WTC11 (cell line): ENCODE measurements at regions not wholly inside any gene's neighbourhood (a gene's known extent, or its start where the extent isn't known, plus 50 kb on each side); places are given as distances from the start of the nearest gene placed in this dataset.

Experiments
- ATAC-seq: fragments of 200-7000 bp; cut with Tn5 transposase; 2 replicates; pipeline ENCODE4 v1.10.0; 2021; ENCODE audit warnings: mild to moderate bottlenecking, moderate library complexity
- CTCF ChIA-PET: fragments of 300-600 bp; sonication (Branson Sonifier 250); formaldehyde crosslinking; loops from one replicate; lab custom pipeline; 2021; ENCODE audit warnings: antibody characterized with exemption; lab: Charles Lee
- POLR2A ChIA-PET: fragments of 350-600 bp; sonication (Branson Sonifier 250); formaldehyde crosslinking; loops from one replicate; lab custom pipeline; 2021; ENCODE audit warnings: antibody characterized with exemption; lab: Charles Lee
- DNase-seq: peaks from one replicate; pipeline ENCODE4 v3.0.0; 2021; ENCODE audit warnings: low spot score
- H3K27ac Mint-ChIP-seq: 2 replicates; pipeline ENCODE4 v1.8.0; 2021; ENCODE audit warnings: mixed read lengths
- H3K27me3 Mint-ChIP-seq: 2 replicates; pipeline ENCODE4 v1.8.0; 2021; ENCODE audit warnings: low read depth, mild to moderate bottlenecking, moderate library complexity, mixed read lengths
- H3K36me3 Mint-ChIP-seq: 2 replicates; pipeline ENCODE4 v1.8.0; 2021; ENCODE audit warnings: mixed read lengths
- H3K4me1 Mint-ChIP-seq: 2 replicates; pipeline ENCODE4 v1.8.0; 2022; ENCODE audit warnings: mixed read lengths
- H3K4me3 Mint-ChIP-seq: 2 replicates; pipeline ENCODE4 v1.8.0; 2021; ENCODE audit warnings: mild to moderate bottlenecking, moderate library complexity, mixed read lengths
- H3K9me3 Mint-ChIP-seq: 2 replicates; pipeline ENCODE4 v1.8.0; 2021; ENCODE audit warnings: mixed read lengths
- AFF4 ChIP-seq: sonication (generic); formaldehyde crosslinking; IDR thresholded peaks from 2 replicates; pipeline ENCODE4 v1.8.1; 2023; ENCODE audit warnings: mild to moderate bottlenecking, missing genetic modification reagents, borderline replicate concordance
- CREB1 ChIP-seq: sonication (generic); formaldehyde crosslinking; IDR thresholded peaks from 2 replicates; pipeline ENCODE4 v1.8.0; 2023; ENCODE audit warnings: mild to moderate bottlenecking, missing genetic modification reagents
- GRHL2 ChIP-seq: fragments of 250-450 bp; sonication (Bioruptor Pico); IDR thresholded peaks from 2 replicates; pipeline ENCODE4 v1.8.0; 2022; ENCODE audit warnings: mild to moderate bottlenecking, moderate library complexity; ENCODE audit not compliant: insufficient replicate concordance, severe bottlenecking
- MLX ChIP-seq: sonication (generic); formaldehyde crosslinking; IDR thresholded peaks from 2 replicates; pipeline ENCODE4 v1.8.1; 2023; ENCODE audit warnings: mild to moderate bottlenecking, missing genetic modification reagents, moderate library complexity
- MXD4 ChIP-seq: fragments of 250-450 bp; sonication (Bioruptor Pico); IDR thresholded peaks from 2 replicates; pipeline ENCODE4 v1.8.0; 2021; ENCODE audit warnings: mild to moderate bottlenecking, moderate library complexity, borderline replicate concordance
- NR1H2 ChIP-seq: sonication (generic); formaldehyde crosslinking; IDR thresholded peaks from 2 replicates; pipeline ENCODE4 v1.9.0; 2021; ENCODE audit warnings: mild to moderate bottlenecking, moderate library complexity, missing genetic modification reagents
- NR2C2 ChIP-seq: sonication (generic); formaldehyde crosslinking; IDR thresholded peaks from 2 replicates; pipeline ENCODE4 v1.8.0; 2022; ENCODE audit warnings: mild to moderate bottlenecking, missing genetic modification reagents
- OVOL2 ChIP-seq: fragments of 250-450 bp; sonication (Bioruptor Pico); IDR thresholded peaks from 2 replicates; pipeline ENCODE4 v1.9.0; 2021; ENCODE audit warnings: mild to moderate bottlenecking, borderline replicate concordance
- RELA ChIP-seq: sonication (generic); formaldehyde crosslinking; IDR thresholded peaks from 2 replicates; pipeline ENCODE4 v1.8.1; 2022; ENCODE audit warnings: missing genetic modification reagents, mild to moderate bottlenecking, borderline replicate concordance
- SMAD3 ChIP-seq: sonication (generic); formaldehyde crosslinking; IDR thresholded peaks from 2 replicates; pipeline ENCODE4 v1.8.0; 2022; ENCODE audit warnings: missing genetic modification reagents, mild to moderate bottlenecking, borderline replicate concordance
- SMAD4 ChIP-seq: sonication (generic); formaldehyde crosslinking; IDR thresholded peaks from 2 replicates; pipeline ENCODE4 v1.8.0; 2022; ENCODE audit warnings: mild to moderate bottlenecking, missing genetic modification reagents
- SOX15 ChIP-seq: fragments of 250-450 bp; sonication (Bioruptor Pico); IDR thresholded peaks from 2 replicates; pipeline ENCODE4 v1.9.0; 2021; ENCODE audit warnings: mild to moderate bottlenecking
- TEAD1 ChIP-seq: sonication (generic); formaldehyde crosslinking; IDR thresholded peaks from 2 replicates; pipeline ENCODE4 v1.8.0; 2022; ENCODE audit warnings: mild to moderate bottlenecking, missing genetic modification reagents
- TEAD4 ChIP-seq: sonication (generic); formaldehyde crosslinking; IDR thresholded peaks from 2 replicates; pipeline ENCODE4 v1.8.0; 2022; ENCODE audit warnings: mild to moderate bottlenecking, missing genetic modification reagents
- ZBTB21 ChIP-seq: sonication (generic); formaldehyde crosslinking; IDR thresholded peaks from 2 replicates; pipeline ENCODE4 v1.8.1; 2023; ENCODE audit warnings: mild to moderate bottlenecking, missing genetic modification reagents, borderline replicate concordance
- ZMAT4 ChIP-seq: fragments of 250-450 bp; sonication (Bioruptor Pico); IDR thresholded peaks from 2 replicates; pipeline ENCODE4 v1.9.0; 2021; ENCODE audit warnings: mild to moderate bottlenecking
- ZNF138 ChIP-seq: sonication (generic); formaldehyde crosslinking; conservative IDR thresholded peaks from 2 replicates; pipeline ENCODE4 v1.8.1; 2022; ENCODE audit warnings: mild to moderate bottlenecking, moderate library complexity, missing genetic modification reagents
- ZNF263 ChIP-seq: sonication (generic); formaldehyde crosslinking; IDR thresholded peaks from 2 replicates; pipeline ENCODE4 v1.8.1; 2022; ENCODE audit warnings: low read depth, mild to moderate bottlenecking, moderate library complexity, missing genetic modification reagents
- ZNF396 ChIP-seq: fragments of 250-450 bp; sonication (Bioruptor Pico); IDR thresholded peaks from 2 replicates; pipeline ENCODE4 v1.8.0; 2021; ENCODE audit warnings: mild to moderate bottlenecking, moderate library complexity, borderline replicate concordance
- ZNF425 ChIP-seq: fragments of 250-450 bp; sonication (Bioruptor Pico); conservative IDR thresholded peaks from 2 replicates; pipeline ENCODE4 v1.9.0; 2021; ENCODE audit warnings: mild to moderate bottlenecking
- TF ChIP-seq, protein P1 (sequence below): sonication (generic); formaldehyde crosslinking; IDR thresholded peaks from 2 replicates; pipeline ENCODE4 v1.8.0; 2022; ENCODE audit warnings: mild to moderate bottlenecking, missing genetic modification reagents
- TF ChIP-seq, protein P2 (sequence below): sonication (generic); formaldehyde crosslinking; IDR thresholded peaks from 2 replicates; pipeline ENCODE4 v1.8.1; 2022; ENCODE audit warnings: missing genetic modification reagents, borderline replicate concordance
- TF ChIP-seq, protein P3 (sequence below): sonication (generic); formaldehyde crosslinking; IDR thresholded peaks from 2 replicates; pipeline ENCODE4 v1.8.1; 2022; ENCODE audit warnings: mild to moderate bottlenecking, moderate library complexity, missing genetic modification reagents
- TF ChIP-seq, protein P4 (sequence below): sonication (generic); formaldehyde crosslinking; IDR thresholded peaks from 2 replicates; pipeline ENCODE4 v1.8.0; 2022; ENCODE audit warnings: mild to moderate bottlenecking, missing genetic modification reagents
- TF ChIP-seq, protein P5 (sequence below): sonication (generic); formaldehyde crosslinking; IDR thresholded peaks from 2 replicates; pipeline ENCODE4 v1.8.1; 2022; ENCODE audit warnings: low read depth, missing genetic modification reagents, borderline replicate concordance

DNA sequence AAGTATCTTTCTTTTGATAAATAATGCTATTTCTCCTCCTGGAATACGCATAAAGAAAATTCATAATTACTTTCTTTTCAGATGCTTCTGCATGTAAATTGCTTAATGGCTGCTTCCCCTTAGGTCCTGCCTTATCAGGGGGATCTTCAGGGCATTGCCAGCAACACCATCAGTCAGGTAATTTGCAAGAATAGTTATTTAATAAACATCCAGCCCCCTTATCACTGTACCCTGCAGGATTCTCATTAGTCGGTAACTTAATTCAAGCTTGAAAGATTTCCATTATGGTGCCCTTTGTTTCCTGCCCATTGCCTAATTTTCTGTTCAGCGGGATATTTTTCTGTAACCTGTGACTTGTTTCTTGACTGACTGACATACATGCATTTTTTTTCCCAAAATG lies 414.5 kb downstream of the MFSD1 start:
- H3K4me1 Mint-ChIP-seq, result 0 out of 2 replicates have a peak, but pooled peaks cover 3% of the 10 kb centered on the region
- H3K36me3 Mint-ChIP-seq, result no peaks in the 10 kb centered on the region
- ATAC-seq, result no peak
- POLR2A ChIA-PET, result no interaction called here
- CTCF ChIA-PET, result no interaction called here
- no peak overlapping the region for H3K27ac Mint-ChIP-seq
- TF ChIP-seq OVOL2 (CRISPR knock-in tag) (no peak), SOX15 (CRISPR knock-in tag) (no peak), ZNF396 (no peak), MLX (no peak), SMAD4 (CRISPR knock-in tag) (no peak), SMAD3 (CRISPR knock-in tag) (no peak), NR1H2 (CRISPR knock-in tag) (no peak), GRHL2 (CRISPR knock-in tag) (no peak), RELA (CRISPR knock-in tag) (no peak), TEAD4 (no peak), ZNF138 (no peak), ZMAT4 (CRISPR knock-in tag) (no peak), AFF4 (CRISPR knock-in tag) (no peak)
- TF ChIP-seq, protein P1, sequence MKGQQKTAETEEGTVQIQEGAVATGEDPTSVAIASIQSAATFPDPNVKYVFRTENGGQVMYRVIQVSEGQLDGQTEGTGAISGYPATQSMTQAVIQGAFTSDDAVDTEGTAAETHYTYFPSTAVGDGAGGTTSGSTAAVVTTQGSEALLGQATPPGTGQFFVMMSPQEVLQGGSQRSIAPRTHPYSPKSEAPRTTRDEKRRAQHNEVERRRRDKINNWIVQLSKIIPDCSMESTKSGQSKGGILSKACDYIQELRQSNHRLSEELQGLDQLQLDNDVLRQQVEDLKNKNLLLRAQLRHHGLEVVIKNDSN (CRISPR knock-in tag), result no peak
- TF ChIP-seq, protein P2, sequence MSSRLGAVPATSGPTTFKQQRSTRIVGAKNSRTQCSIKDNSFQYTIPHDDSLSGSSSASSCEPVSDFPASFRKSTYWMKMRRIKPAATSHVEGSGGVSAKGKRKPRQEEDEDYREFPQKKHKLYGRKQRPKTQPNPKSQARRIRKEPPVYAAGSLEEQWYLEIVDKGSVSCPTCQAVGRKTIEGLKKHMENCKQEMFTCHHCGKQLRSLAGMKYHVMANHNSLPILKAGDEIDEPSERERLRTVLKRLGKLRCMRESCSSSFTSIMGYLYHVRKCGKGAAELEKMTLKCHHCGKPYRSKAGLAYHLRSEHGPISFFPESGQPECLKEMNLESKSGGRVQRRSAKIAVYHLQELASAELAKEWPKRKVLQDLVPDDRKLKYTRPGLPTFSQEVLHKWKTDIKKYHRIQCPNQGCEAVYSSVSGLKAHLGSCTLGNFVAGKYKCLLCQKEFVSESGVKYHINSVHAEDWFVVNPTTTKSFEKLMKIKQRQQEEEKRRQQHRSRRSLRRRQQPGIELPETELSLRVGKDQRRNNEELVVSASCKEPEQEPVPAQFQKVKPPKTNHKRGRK, result no peak
- TF ChIP-seq, protein P3, sequence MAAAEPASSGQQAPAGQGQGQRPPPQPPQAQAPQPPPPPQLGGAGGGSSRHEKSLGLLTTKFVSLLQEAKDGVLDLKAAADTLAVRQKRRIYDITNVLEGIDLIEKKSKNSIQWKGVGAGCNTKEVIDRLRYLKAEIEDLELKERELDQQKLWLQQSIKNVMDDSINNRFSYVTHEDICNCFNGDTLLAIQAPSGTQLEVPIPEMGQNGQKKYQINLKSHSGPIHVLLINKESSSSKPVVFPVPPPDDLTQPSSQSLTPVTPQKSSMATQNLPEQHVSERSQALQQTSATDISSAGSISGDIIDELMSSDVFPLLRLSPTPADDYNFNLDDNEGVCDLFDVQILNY, result no peak
- TF ChIP-seq, protein P4, sequence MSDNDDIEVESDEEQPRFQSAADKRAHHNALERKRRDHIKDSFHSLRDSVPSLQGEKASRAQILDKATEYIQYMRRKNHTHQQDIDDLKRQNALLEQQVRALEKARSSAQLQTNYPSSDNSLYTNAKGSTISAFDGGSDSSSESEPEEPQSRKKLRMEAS (CRISPR knock-in tag), result no peak
- H3K9me3 Mint-ChIP-seq, result no peaks in the 10 kb centered on the region
- no peak for DNase-seq
- no peak overlapping the region for H3K4me3 Mint-ChIP-seq
- H3K27me3 Mint-ChIP-seq, result no peaks in the 10 kb centered on the region

DNA sequence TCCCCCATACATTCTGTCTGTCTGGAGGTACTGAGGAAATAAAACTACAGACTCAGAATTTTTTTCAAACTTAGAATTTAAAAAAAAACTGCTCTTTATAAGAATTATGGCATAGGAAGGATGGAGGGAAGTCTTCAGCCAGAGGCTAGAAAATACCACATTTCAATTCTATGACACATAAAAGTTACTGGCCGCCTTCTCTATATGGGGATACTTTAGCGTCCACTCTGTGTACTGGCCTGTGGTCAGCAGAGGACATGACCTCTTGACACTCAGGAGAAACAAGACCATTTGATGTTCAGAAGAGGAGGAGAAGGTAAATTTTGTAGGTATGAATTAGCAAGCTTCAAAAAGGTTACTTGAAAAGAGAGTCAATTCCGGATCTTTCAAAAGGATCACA lies 417.4 kb downstream of the MFSD1 start:
- ChIA-PET CTCF (no interaction called here), POLR2A (no interaction called here)
- H3K9me3 Mint-ChIP-seq, result no peaks in the 10 kb centered on the region
- DNase-seq (no peak), ATAC-seq (no peak)
- no peaks in the 10 kb centered on the region for H3K36me3 Mint-ChIP-seq
- H3K4me1 Mint-ChIP-seq, result 0 out of 2 replicates have a peak, but pooled peaks cover 3% of the 10 kb centered on the region
- no peaks in the 10 kb centered on the region for H3K27me3 Mint-ChIP-seq
- H3K27ac Mint-ChIP-seq, result no peak overlapping the region
- no peak overlapping the region for H3K4me3 Mint-ChIP-seq
- TF ChIP-seq, protein P5, sequence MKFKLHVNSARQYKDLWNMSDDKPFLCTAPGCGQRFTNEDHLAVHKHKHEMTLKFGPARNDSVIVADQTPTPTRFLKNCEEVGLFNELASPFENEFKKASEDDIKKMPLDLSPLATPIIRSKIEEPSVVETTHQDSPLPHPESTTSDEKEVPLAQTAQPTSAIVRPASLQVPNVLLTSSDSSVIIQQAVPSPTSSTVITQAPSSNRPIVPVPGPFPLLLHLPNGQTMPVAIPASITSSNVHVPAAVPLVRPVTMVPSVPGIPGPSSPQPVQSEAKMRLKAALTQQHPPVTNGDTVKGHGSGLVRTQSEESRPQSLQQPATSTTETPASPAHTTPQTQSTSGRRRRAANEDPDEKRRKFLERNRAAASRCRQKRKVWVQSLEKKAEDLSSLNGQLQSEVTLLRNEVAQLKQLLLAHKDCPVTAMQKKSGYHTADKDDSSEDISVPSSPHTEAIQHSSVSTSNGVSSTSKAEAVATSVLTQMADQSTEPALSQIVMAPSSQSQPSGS (CRISPR knock-in tag), result no peak
- no peak for TF ChIP-seq NR2C2
- no peak for TF ChIP-seq CREB1
- TF ChIP-seq TEAD4, result no peak
- TF ChIP-seq ZNF425 (CRISPR knock-in tag), result no peak
- no peak for TF ChIP-seq ZBTB21 (CRISPR knock-in tag)
- TF ChIP-seq ZNF263 (CRISPR knock-in tag), result no peak
- no peak for TF ChIP-seq TEAD1 (CRISPR knock-in tag)
- no peak for TF ChIP-seq MXD4 (CRISPR knock-in tag)
